Neural cell (in vitro differentiated cells): ENCODE measurements at regions not wholly inside any gene's neighbourhood (a gene's known extent, or its start where the extent isn't known, plus 50 kb on each side); places are given as distances from the start of the nearest gene placed in this dataset.

Experiments
- CTCF ChIP-seq: fragments of 450-650 bp; IDR thresholded peaks from 2 replicates; pipeline ENCODE4 v1.5.1; 2014; ENCODE audit warnings: antibody characterized with exemption, mild to moderate bottlenecking, moderate library complexity; ENCODE audit not compliant: poor library complexity, severe bottlenecking
- EZH2 ChIP-seq: fragments of 200-600, 300-800 bp; shearing (Covaris generic), sonication (generic); IDR thresholded peaks from 2 replicates; pipeline ENCODE4 v1.6.1; 2014; ENCODE audit warnings: antibody characterized with exemption, low read length, borderline replicate concordance, mild to moderate bottlenecking; ENCODE audit not compliant: insufficient read depth, poor library complexity, severe bottlenecking

- TF ChIP-seq CTCF (no peak), EZH2 (no peak)
These were observed 293.6 kb downstream of the PLPP3 start for GRCh38 chr1:56285554-56286402.
